Prostate gland (tissue), 2 donors: ENCODE measurements at regions not wholly inside any gene's neighbourhood (a gene's known extent, or its start where the extent isn't known, plus 50 kb on each side); places are given as distances from the start of the nearest gene placed in this dataset.

Experiments used
- POLR2A ChIP-seq: fragments of 450-650 bp; IDR thresholded peaks from one replicate; pipeline ENCODE4 v1.6.1; 2016; ENCODE audit warnings: antibody characterized with exemption, mild to moderate bottlenecking
- POLR2AphosphoS5 ChIP-seq: sonication (generic); formaldehyde crosslinking; IDR thresholded peaks from one replicate; pipeline ENCODE4 v1.6.1; 2017; ENCODE audit warnings: antibody characterized with exemption
- TF ChIP-seq, protein P1 (sequence below), 4 experiments: fragments of 200-600 bp in 2 of 4; fragments of 450-650 bp in 2 of 4; sonication (generic) in 2 of 4; IDR thresholded peaks; 1 replicate in 3 of 4; 2 replicates in 1 of 4; pipeline ENCODE4 v1.5.1; 2016 to 2019; ENCODE audit warnings: antibody characterized with exemption in 4 of 4, mild to moderate bottlenecking in 2 of 4, moderate library complexity in 2 of 4

- TF ChIP-seq, protein P1, sequence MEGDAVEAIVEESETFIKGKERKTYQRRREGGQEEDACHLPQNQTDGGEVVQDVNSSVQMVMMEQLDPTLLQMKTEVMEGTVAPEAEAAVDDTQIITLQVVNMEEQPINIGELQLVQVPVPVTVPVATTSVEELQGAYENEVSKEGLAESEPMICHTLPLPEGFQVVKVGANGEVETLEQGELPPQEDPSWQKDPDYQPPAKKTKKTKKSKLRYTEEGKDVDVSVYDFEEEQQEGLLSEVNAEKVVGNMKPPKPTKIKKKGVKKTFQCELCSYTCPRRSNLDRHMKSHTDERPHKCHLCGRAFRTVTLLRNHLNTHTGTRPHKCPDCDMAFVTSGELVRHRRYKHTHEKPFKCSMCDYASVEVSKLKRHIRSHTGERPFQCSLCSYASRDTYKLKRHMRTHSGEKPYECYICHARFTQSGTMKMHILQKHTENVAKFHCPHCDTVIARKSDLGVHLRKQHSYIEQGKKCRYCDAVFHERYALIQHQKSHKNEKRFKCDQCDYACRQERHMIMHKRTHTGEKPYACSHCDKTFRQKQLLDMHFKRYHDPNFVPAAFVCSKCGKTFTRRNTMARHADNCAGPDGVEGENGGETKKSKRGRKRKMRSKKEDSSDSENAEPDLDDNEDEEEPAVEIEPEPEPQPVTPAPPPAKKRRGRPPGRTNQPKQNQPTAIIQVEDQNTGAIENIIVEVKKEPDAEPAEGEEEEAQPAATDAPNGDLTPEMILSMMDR (IDR thresholded peaks at IDR 0.05), result no peak
- TF ChIP-seq POLR2A (no peak), POLR2AphosphoS5 (no peak)
Measured at GRCh38 chr5:17799521-17799920, 165.3 kb downstream of the TAF11L14 start.
